Adipocyte (in vitro differentiated cells): ENCODE measurements at regions not wholly inside any gene's neighbourhood (a gene's known extent, or its start where the extent isn't known, plus 50 kb on each side); places are given as distances from the start of the nearest gene placed in this dataset.

Experiments used
- DNase-seq: peaks from one replicate; pipeline ENCODE4 v3.0.0-alpha.2; 2015; ENCODE audit warnings: low read depth
- H3K27me3 ChIP-seq: replicated peaks from 2 replicates; pipeline ENCODE4 v1.7.0; 2013; ENCODE audit warnings: mild to moderate bottlenecking, low read length, moderate library complexity; ENCODE audit not compliant: control insufficient read depth, insufficient read depth
- H3K36me3 ChIP-seq: 2 replicates; pipeline ENCODE4 v1.7.0; 2013; ENCODE audit warnings: low read length, mild to moderate bottlenecking, moderate library complexity; ENCODE audit not compliant: control insufficient read depth, insufficient read depth, severe bottlenecking
- H3K4me1 ChIP-seq: 2 replicates; pipeline ENCODE4 v1.7.0; 2013; ENCODE audit warnings: mild to moderate bottlenecking, low read length, moderate library complexity; ENCODE audit not compliant: control insufficient read depth, insufficient read depth
- H3K4me3 ChIP-seq: 2 replicates; pipeline ENCODE4 v1.7.0; 2013; ENCODE audit warnings: mild to moderate bottlenecking, low read length, moderate library complexity
- H3K9ac ChIP-seq: 2 replicates; pipeline ENCODE4 v1.7.0; 2013; ENCODE audit warnings: mild to moderate bottlenecking, low read length, moderate library complexity
- H3K9me3 ChIP-seq: 2 replicates; pipeline ENCODE4 v1.7.0; 2013; ENCODE audit warnings: mild to moderate bottlenecking, low read length, moderate library complexity; ENCODE audit not compliant: control insufficient read depth

- H3K9me3 ChIP-seq, result no peaks in the 10 kb centered on the region
- H3K27me3 ChIP-seq, result no peaks in the 10 kb centered on the region
- H3K4me3 ChIP-seq, result no peak overlapping the region
- H3K36me3 ChIP-seq, result no peaks in the 10 kb centered on the region
- H3K9ac ChIP-seq, result no peak overlapping the region
- peaks cover 4% of the 10 kb centered on the region for H3K4me1 ChIP-seq
- DNase-seq, result no peak
These were observed 398.2 kb downstream of the PABPC4L start for GRCh38 chr4:133803341-133803740.

GRCh38 chr4:133802359-133803140, 399.0 kb downstream of the PABPC4L start:
- peak; percentile 64 for DNase-seq
- Histone ChIP-seq H3K9ac (no peak overlapping the region), H3K4me1 (peaks cover 4% of the 10 kb centered on the region), H3K9me3 (no peaks in the 10 kb centered on the region), H3K27me3 (no peaks in the 10 kb centered on the region), H3K4me3 (no peak overlapping the region), H3K36me3 (no peaks in the 10 kb centered on the region)

GRCh38 chr4:133801883-133802282, 399.7 kb downstream of the PABPC4L start:
- Histone ChIP-seq H3K4me1 (peaks cover 4% of the 10 kb centered on the region), H3K9me3 (no peaks in the 10 kb centered on the region), H3K27me3 (no peaks in the 10 kb centered on the region), H3K36me3 (no peaks in the 10 kb centered on the region), H3K4me3 (no peak overlapping the region), H3K9ac (no peak overlapping the region)
- DNase-seq, result peak; percentile 21

GRCh38 chr4:133800966-133801365, 400.6 kb downstream of the PABPC4L start:
- Histone ChIP-seq H3K27me3 (no peaks in the 10 kb centered on the region), H3K36me3 (no peaks in the 10 kb centered on the region), H3K9ac (no peak overlapping the region), H3K4me1 (peaks cover 4% of the 10 kb centered on the region), H3K4me3 (no peak overlapping the region), H3K9me3 (no peaks in the 10 kb centered on the region)
- DNase-seq, result no peak

GRCh38 chr4:133799717-133800315, 401.8 kb downstream of the PABPC4L start:
- peaks cover 4% of the 10 kb centered on the region for H3K4me1 ChIP-seq
- H3K9me3 ChIP-seq, result no peaks in the 10 kb centered on the region
- DNase-seq, result no peak
- no peak overlapping the region for H3K4me3 ChIP-seq
- no peaks in the 10 kb centered on the region for H3K27me3 ChIP-seq
- H3K36me3 ChIP-seq, result no peaks in the 10 kb centered on the region
- H3K9ac ChIP-seq, result no peak overlapping the region

DNA sequence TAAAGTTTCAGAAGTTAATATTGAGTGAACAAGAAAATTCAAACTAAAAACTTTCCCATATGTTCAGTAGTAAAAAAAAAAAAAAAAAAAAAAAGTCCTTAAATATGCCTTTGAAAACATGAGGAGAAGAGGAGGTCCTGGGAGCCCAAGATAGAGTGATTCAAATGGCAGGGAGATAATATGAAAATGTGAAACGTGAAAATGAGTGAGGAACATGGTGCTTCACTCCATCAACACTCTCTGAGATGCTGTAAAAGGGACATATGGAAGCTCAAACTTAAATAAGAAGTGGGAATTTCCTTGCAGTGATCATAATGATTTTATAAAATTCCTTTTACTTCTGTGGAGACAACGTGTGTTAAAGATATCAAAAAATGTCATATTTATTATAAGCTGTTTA, 423.9 kb downstream of the PABPC4L start:
- Histone ChIP-seq H3K36me3 (no peaks in the 10 kb centered on the region), H3K4me3 (no peak overlapping the region), H3K27me3 (no peaks in the 10 kb centered on the region), H3K9ac (no peak overlapping the region), H3K9me3 (no peaks in the 10 kb centered on the region), H3K4me1 (no peaks in the 10 kb centered on the region)
- DNase-seq, result no peak

DNA sequence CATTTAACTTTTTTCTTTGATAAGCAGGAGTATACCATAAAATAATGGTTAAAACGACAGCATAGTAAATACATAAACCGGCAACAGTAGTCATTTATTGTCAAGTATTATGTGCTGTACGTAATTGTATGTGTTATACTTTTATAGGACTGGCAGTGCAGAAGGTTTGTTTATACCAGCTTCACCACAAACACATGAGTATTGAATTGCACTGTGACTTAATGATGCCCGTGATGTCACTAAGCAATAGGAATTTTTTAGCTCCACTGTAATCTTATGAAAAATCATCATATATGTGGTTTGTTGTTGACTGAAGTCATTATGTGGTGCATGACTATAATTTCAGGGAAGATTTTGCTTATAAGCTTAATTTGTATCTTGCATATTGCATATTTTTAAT, 424.6 kb downstream of the PABPC4L start:
- no peak overlapping the region for H3K9ac ChIP-seq
- no peak overlapping the region for H3K4me3 ChIP-seq
- DNase-seq, result no peak
- no peaks in the 10 kb centered on the region for H3K27me3 ChIP-seq
- no peaks in the 10 kb centered on the region for H3K9me3 ChIP-seq
- no peaks in the 10 kb centered on the region for H3K4me1 ChIP-seq
- H3K36me3 ChIP-seq, result no peaks in the 10 kb centered on the region

DNA sequence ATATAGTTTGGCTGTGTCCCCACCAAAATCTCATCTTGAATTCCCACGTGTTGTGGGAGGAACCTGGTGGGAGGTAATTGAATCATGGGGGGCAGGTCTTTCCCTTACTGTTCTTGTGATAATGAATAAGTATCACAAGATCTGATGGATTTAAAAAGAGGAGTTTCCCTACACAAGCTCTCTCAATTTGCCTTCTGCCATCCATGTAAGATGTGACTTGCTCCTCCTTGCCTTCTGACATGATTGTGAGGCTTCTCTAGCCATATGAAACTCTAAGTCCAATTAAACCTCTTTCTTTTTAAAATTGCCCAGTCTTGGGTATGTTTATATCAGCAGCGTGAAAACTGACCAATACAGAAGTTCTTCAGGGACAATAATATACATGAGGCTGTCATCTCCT, 425.1 kb downstream of the PABPC4L start:
- no peaks in the 10 kb centered on the region for H3K36me3 ChIP-seq
- H3K4me3 ChIP-seq, result no peak overlapping the region
- H3K4me1 ChIP-seq, result no peaks in the 10 kb centered on the region
- H3K27me3 ChIP-seq, result no peaks in the 10 kb centered on the region
- DNase-seq, result no peak
- no peak overlapping the region for H3K9ac ChIP-seq
- no peaks in the 10 kb centered on the region for H3K9me3 ChIP-seq

- peak; percentile 24 for DNase-seq
- Histone ChIP-seq H3K4me1 (no peaks in the 10 kb centered on the region), H3K27me3 (no peaks in the 10 kb centered on the region), H3K9me3 (no peaks in the 10 kb centered on the region), H3K36me3 (no peaks in the 10 kb centered on the region), H3K4me3 (no peak overlapping the region), H3K9ac (no peak overlapping the region)
These were observed 425.7 kb downstream of the PABPC4L start for GRCh38 chr4:133775881-133776280.

DNA sequence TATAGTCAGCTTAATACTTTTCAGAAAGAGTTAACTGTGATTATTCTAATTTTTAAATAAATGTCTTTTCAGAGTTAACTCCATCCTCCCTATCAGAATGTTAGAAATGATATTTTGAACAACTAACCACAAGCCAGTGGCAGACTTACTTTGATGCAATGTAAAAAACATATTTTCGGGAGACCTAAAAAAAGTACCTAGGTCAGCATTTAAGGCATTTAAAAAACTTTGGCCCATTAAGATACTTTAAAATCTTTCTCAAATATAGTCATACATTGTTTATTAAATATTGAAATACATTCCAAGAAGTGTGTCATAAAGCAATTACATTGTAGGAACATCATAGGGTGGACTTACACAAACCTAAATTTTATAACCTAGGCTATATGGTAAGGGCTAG, 426.1 kb downstream of the PABPC4L start:
- H3K4me3 ChIP-seq, result no peak overlapping the region
- DNase-seq, result no peak

GRCh38 chr4:133759428-133759827, 442.2 kb downstream of the PABPC4L start:
- Histone ChIP-seq H3K36me3 (no peaks in the 10 kb centered on the region), H3K4me1 (no peaks in the 10 kb centered on the region), H3K9me3 (no peaks in the 10 kb centered on the region), H3K4me3 (no peak overlapping the region), H3K27me3 (no peaks in the 10 kb centered on the region), H3K9ac (no peak overlapping the region)
- no peak for DNase-seq

More for the DNA sequence above, 426.1 kb downstream of the PABPC4L start:
- Histone ChIP-seq H3K36me3 (no peaks in the 10 kb centered on the region), H3K4me1 (no peaks in the 10 kb centered on the region), H3K27me3 (no peaks in the 10 kb centered on the region), H3K9ac (no peak overlapping the region), H3K9me3 (no peaks in the 10 kb centered on the region)
